GM12878 (cell line): ENCODE measurements at regions not wholly inside any gene's neighbourhood (a gene's known extent, or its start where the extent isn't known, plus 50 kb on each side); places are given as distances from the start of the nearest gene placed in this dataset.

ENCODE experiments used
- CREB1 ChIP-seq: IDR thresholded peaks from 2 replicates; pipeline ENCODE4 v1.6.1; 2012; ENCODE audit warnings: low read depth, mild to moderate bottlenecking, inconsistent platforms
- EGR1 ChIP-seq, 2 experiments: IDR thresholded peaks; 1 replicate in 1 of 2; 2 replicates in 1 of 2; pipeline ENCODE4 v1.6.1; 2011 to 2012; ENCODE audit warnings: low read depth in 2 of 2, low read length in 2 of 2, borderline replicate concordance in 1 of 2, mild to moderate bottlenecking in 1 of 2, moderate library complexity in 1 of 2
- EP300 ChIP-seq, 2 experiments: fragments of 150-350 bp in 1 of 2; IDR thresholded peaks; 2 replicates each; pipeline ENCODE4 v1.6.1; 2011 to 2012; ENCODE audit warnings: low read depth in 2 of 2, low read length in 2 of 2, borderline replicate concordance in 1 of 2, improper control_type of control experiment in 1 of 2, inconsistent platforms in 1 of 2; ENCODE audit not compliant: control insufficient read depth in 1 of 2
- MXI1 ChIP-seq: fragments of 150-350 bp; IDR thresholded peaks from 2 replicates; pipeline ENCODE4 v1.6.1; 2011; ENCODE audit warnings: low read depth, mild to moderate bottlenecking, inconsistent platforms, low read length, improper control_type of control experiment
- NFYB ChIP-seq: IDR thresholded peaks from 2 replicates; pipeline ENCODE4 v1.6.1; 2011; ENCODE audit warnings: low read depth, mild to moderate bottlenecking, low read length, improper control_type of control experiment, moderate library complexity; ENCODE audit not compliant: insufficient read depth
- POLR2AphosphoS2 ChIP-seq: IDR thresholded peaks from 2 replicates; pipeline ENCODE4 v1.6.1; 2011; ENCODE audit warnings: low read depth, mild to moderate bottlenecking, low read length, improper control_type of control experiment, moderate library complexity
- RELA ChIP-seq: fragments of 450-650 bp; IDR thresholded peaks from 2 replicates; pipeline ENCODE4 v1.8.0; 2014; ENCODE audit warnings: borderline replicate concordance; ENCODE audit not compliant: partially characterized antibody
- RFX5 ChIP-seq: IDR thresholded peaks from 2 replicates; pipeline ENCODE4 v1.6.1; 2011; ENCODE audit warnings: low read depth, low read length, improper control_type of control experiment
- SMC3 ChIP-seq: IDR thresholded peaks from 2 replicates; pipeline ENCODE4 v1.6.1; 2011; ENCODE audit warnings: low read length, improper control_type of control experiment, borderline replicate concordance
- TBL1XR1 ChIP-seq: IDR thresholded peaks from 2 replicates; pipeline ENCODE4 v1.6.1; 2012; ENCODE audit warnings: low read depth, low read length, improper control_type of control experiment
- YY1 ChIP-seq: IDR thresholded peaks from 2 replicates; pipeline ENCODE4 v1.6.1; 2011; ENCODE audit warnings: low read depth, mild to moderate bottlenecking, low read length
- ZZZ3 ChIP-seq: IDR thresholded peaks from 2 replicates; pipeline ENCODE4 v1.6.1; 2011; ENCODE audit warnings: low read depth; ENCODE audit not compliant: control insufficient read depth, insufficient read length
- TF ChIP-seq, protein P1 (sequence below), 3 experiments: IDR thresholded peaks in 2 of 3; conservative IDR thresholded peaks in 1 of 3; 2 replicates each; pipeline ENCODE4 v1.5.1; 2011; ENCODE audit warnings: low read depth in 3 of 3, low read length in 3 of 3, mild to moderate bottlenecking in 3 of 3, control low read depth in 2 of 3, moderate library complexity in 2 of 3, inconsistent platforms in 1 of 3, mixed read lengths in 1 of 3; ENCODE audit not compliant: control insufficient read depth in 2 of 3, insufficient read depth in 1 of 3; ENCODE audit errors: extremely low read depth in 1 of 3
- TF ChIP-seq, protein P2 (sequence below): fragments of 450-650 bp; formaldehyde crosslinking; IDR thresholded peaks from 2 replicates; pipeline ENCODE4 v1.4.0; 2022; ENCODE audit warnings: mild to moderate bottlenecking, moderate library complexity

GRCh38 chr11:133724116-133724515 lies 121.2 kb downstream of the SPATA19 start:
- no peak for TF ChIP-seq EP300 (IDR thresholded peaks at IDR 0.05; ENCODE audit: borderline replicate concordance in 1 of 2, control insufficient read depth in 1 of 2, low read depth in 2 of 2, low read length in 2 of 2)
- TF ChIP-seq, protein P1, sequence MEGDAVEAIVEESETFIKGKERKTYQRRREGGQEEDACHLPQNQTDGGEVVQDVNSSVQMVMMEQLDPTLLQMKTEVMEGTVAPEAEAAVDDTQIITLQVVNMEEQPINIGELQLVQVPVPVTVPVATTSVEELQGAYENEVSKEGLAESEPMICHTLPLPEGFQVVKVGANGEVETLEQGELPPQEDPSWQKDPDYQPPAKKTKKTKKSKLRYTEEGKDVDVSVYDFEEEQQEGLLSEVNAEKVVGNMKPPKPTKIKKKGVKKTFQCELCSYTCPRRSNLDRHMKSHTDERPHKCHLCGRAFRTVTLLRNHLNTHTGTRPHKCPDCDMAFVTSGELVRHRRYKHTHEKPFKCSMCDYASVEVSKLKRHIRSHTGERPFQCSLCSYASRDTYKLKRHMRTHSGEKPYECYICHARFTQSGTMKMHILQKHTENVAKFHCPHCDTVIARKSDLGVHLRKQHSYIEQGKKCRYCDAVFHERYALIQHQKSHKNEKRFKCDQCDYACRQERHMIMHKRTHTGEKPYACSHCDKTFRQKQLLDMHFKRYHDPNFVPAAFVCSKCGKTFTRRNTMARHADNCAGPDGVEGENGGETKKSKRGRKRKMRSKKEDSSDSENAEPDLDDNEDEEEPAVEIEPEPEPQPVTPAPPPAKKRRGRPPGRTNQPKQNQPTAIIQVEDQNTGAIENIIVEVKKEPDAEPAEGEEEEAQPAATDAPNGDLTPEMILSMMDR (IDR thresholded peaks at IDR 0.05 in 2 of 3, conservative IDR thresholded peaks at IDR 0.05 in 1 of 3; ENCODE audit: control insufficient read depth in 2 of 3, extremely low read depth in 1 of 3, insufficient read depth in 1 of 3, low read depth in 3 of 3, low read length in 3 of 3) = no peak
- TF ChIP-seq YY1 = no peak
- no peak for TF ChIP-seq SMC3
- TF ChIP-seq RELA = no peak
- TF ChIP-seq, protein P2, sequence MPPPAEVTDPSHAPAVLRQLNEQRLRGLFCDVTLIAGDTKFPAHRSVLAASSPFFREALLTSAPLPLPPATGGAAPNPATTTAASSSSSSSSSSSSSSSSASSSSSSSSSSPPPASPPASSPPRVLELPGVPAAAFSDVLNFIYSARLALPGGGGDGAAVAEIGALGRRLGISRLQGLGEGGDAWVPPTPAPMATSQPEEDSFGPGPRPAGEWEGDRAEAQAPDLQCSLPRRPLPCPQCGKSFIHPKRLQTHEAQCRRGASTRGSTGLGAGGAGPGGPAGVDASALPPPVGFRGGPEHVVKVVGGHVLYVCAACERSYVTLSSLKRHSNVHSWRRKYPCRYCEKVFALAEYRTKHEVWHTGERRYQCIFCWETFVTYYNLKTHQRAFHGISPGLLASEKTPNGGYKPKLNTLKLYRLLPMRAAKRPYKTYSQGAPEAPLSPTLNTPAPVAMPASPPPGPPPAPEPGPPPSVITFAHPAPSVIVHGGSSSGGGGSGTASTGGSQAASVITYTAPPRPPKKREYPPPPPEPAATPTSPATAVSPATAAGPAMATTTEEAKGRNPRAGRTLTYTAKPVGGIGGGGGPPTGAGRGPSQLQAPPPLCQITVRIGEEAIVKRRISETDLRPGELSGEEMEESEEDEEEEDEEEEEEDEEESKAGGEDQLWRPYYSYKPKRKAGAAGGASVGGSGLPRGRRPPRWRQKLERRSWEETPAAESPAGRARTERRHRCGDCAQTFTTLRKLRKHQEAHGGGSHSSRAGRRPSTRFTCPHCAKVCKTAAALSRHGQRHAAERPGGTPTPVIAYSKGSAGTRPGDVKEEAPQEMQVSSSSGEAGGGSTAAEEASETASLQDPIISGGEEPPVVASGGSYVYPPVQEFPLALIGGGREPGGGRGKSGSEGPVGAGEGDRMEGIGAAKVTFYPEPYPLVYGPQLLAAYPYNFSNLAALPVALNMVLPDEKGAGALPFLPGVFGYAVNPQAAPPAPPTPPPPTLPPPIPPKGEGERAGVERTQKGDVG = no peak
- TF ChIP-seq TBL1XR1 = no peak
- TF ChIP-seq EGR1 (IDR thresholded peaks at IDR 0.05; ENCODE audit: borderline replicate concordance in 1 of 2, low read depth in 2 of 2, low read length in 2 of 2) = no peak
- TF ChIP-seq CREB1 = no peak
- TF ChIP-seq RFX5 = no peak
- TF ChIP-seq POLR2AphosphoS2 = no peak
- TF ChIP-seq NFYB = no peak
- no peak for TF ChIP-seq ZZZ3
- no peak for TF ChIP-seq MXI1
